ENCODE measurements at regions not wholly inside any gene's neighbourhood (a gene's known extent, or its start where the extent isn't known, plus 50 kb on each side); places are given as distances from the start of the nearest gene placed in this dataset.
A peak's percentile ranks its signal among the peaks of the same experiment; 100 is the strongest.
"Not testable (repeated sequence)": the region's sequence is repeated elsewhere in the genome, so short reads cannot be mapped to it uniquely, and the experiment has no call there.

DNA sequence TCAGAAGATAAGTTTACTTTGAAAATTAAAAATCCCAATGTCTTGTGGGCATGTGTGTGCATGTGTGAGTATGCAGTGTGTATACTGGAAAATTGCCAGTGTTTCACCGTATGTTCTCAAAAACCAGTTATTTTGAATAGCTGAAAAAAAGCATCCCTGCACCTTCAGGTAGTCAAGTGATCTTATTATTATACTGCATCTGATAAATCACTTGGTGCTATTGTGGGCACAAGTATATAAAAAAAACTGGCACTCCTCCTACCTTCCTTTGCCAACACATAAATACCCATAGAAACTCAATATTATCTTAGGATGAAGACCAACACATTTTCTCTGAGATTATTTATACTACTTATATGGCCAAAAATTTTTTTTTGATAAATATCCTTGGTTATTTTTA is 91.5 kb upstream of the MAP9 start:
- DNase-seq (ENCODE audit: low read depth): no peak

DNA sequence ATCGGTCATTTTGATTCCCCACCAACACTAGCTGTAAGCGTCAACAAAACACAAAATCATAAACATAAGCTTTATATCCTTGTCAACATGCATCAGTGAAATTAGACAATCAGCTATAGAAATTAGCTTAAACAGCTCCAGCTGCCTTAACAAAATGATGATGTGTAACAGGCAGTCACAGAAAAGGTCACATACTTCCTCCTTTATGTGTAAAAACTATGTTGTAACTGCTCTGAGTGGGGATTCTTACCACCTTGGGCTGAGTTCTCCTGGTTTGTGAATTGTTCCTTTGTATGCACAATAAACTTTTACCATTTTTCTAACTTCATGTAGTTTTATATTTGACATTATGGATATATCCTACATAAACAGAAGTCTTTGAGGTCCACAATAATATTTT is 73.9 kb upstream of the MAP9 start:
- DNase-seq (ENCODE audit: low read depth): no peak

DNA sequence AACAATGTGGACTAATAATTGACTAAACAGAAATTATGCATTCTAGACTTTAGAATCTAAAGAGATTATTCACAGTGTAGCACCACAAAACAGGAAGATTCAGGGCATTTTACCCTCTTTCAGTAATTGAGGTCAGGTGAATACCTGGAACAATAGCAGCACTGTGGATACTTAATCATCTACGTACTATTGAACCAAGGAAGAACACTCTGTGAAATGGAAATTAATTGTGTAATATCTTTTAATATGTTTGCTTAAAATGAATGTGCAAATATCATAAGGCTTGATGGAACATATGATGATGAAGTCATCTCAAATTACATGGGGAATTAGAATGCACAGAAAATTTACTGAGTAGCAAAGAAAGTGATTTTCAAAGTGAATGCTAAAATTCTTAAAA is 68.5 kb upstream of the MAP9 start:
- DNase-seq (ENCODE audit: low read depth): no peak

DNA sequence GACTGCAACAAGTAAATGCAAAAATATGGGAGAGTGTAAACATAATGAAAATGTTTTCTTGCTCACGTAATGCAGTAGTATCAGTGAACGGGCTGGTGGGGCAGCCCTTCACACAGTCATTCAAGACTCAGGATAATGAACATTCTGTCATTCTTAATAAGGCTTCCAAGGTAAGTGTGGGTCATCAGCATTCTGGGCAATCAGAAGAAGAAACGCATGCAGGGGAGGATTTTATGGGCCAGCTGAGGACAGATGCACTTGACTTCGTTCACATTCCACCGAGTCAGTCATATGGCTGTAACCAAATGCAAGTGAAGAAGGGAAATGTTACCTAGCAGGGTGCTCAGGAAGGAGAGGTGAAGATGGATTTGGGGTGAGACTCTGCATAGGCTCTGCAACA is 68.0 kb upstream of the MAP9 start:
- DNase-seq (ENCODE audit: low read depth): no peak

DNA sequence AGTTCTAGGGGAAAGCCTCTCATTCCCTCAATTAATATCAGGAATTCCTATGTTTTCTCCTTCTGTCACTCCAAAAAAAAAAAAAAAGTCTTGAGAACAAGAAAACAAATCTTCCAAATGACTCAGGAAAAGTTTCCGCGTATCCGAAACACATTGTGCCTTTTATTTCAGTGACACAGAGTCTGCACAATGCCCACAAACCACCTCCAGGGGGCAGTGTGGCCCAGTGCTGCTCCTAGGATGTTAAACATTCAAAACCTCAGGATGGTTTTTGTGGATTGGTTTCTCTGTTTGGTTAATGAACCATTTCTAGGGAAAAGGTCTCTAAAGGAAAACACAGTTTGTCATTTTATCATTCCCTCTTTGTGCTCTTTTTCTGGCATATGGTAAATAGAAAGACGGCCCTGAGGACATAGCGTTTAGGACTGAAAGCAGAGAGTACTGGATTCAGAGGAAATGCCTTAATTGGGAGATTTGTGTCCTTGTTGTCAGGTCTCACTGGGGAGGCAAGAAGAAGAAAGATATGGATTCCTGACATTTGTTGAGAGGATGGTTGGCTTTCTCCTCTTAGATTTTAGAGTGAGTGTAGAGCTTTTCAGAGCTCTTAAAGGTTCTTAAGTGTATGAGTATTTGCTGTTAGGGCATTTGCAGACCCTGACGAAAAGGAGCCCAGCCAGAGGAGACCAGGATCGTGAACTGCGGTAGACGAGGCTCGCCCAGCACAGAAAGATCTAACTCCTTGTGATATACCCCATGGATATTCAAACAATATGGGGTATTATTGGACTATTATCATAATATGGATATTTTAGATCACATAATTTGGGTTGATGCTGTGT is 65.7 kb upstream of the MAP9 start:
- DNase-seq (ENCODE audit: low read depth): peak; percentile 62

DNA sequence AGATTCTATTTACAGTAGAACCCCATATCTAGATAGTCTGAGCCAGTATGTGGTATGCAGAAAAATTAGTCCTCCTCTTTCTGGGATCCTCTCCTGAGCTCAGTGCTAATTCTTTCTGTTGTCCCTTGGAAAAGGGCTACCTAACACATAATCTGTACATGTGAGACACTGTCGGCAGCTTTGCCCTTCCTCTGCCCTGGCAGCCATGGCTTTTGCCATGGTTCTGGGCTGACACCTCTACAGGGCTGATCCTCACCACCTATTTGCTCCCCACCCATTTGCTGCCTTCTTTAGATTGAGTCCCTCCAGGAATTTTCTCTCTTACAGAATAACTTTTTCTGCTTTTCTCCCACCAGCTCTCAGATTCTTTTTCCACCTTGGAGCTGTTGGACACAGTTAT is 64.7 kb upstream of the MAP9 start:
- DNase-seq (ENCODE audit: low read depth): no peak

DNA sequence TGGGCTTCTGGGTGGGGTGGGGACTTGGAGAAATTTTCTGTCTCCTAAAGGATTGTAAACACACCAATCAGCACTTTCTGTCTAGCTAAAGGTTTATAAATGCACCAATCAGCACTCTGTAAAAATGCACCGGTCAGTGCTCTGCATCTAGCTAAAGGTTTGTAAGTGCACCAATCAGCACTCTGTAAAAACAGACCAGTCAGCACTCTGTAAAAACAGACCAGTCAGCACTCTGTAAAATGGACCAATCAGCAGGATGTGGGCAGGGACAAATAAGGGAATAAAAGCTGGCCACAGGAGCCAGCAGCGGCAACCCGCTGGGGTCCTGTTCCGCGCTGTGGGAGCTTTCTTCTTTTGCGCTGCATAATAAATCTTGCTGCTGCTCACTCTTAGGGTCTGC is 63.0 kb upstream of the MAP9 start:
- DNase-seq (ENCODE audit: low read depth): not testable (repeated sequence)

DNA sequence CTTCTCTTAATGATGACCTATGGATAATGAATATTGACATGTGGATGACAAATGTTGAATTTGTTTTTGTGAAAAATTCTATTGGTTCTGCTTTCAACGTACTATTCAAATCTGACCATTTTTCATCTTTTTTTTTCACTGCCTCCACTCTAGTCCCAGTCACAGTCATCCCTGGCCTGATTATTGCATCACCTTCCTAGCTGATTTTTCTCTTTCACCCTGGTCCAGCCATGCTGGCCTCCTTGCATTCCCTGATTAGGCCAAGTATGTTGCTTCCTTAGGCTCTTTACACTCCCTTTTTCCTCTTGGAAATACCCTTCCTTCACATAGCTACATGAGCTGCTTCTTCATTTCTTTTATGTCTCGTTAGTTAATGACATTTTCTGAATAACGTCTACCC is 58.1 kb upstream of the MAP9 start:
- no peak for DNase-seq (ENCODE audit: low read depth)

DNA sequence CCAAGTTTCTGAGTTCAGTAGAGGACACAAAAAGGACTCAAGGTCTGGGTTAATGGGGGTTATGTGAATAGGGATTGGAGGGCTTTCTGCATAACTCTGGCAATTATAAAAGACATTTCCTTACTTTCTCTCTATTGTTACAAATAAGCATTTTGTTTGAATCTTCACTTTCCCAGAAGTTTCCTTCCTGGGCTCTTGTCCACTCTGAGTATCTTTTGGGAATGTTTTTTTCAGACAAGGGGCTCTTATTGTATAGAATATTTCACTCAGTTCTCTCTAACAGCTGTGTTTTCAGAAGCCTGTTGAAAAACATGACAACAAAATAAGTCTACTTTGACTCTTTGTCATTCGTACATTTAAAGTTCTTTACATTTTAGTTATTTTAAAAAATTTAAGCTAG is 57.6 kb upstream of the MAP9 start:
- no peak for DNase-seq (ENCODE audit: low read depth)

DNA sequence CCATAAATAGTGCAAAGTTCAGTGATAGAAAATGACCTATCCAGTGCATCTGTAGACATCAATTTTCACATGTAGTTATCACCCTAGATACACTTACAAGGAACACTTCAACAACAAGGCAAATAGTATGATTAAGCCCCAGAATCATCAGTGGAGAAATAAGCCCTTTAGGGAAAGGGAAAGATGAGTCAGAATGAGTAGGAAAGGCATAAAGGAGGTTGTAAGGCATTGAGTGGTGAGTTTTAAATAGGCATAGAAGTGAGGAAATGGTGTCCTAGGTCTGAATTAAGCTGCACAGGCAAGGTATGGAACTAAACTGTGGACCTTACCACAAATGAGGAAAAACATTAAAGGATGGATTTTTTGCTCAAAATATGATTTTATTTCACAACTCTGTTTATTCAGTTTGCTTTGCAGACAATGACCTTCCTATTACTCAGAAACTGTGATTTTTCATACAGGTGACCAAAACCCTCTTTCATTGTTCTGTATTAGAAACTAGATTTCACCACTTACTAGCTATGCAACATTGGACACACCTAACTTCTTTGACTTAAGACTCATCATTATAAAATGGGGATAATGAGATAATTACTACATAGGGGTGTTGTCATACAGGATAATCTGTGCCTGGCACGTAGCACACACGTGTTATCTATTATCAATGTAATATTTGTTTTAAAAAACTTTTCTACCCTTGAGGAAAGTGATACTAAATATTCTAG is 57.0 kb upstream of the MAP9 start:
- peak; percentile 42 for DNase-seq (ENCODE audit: low read depth)

DNA sequence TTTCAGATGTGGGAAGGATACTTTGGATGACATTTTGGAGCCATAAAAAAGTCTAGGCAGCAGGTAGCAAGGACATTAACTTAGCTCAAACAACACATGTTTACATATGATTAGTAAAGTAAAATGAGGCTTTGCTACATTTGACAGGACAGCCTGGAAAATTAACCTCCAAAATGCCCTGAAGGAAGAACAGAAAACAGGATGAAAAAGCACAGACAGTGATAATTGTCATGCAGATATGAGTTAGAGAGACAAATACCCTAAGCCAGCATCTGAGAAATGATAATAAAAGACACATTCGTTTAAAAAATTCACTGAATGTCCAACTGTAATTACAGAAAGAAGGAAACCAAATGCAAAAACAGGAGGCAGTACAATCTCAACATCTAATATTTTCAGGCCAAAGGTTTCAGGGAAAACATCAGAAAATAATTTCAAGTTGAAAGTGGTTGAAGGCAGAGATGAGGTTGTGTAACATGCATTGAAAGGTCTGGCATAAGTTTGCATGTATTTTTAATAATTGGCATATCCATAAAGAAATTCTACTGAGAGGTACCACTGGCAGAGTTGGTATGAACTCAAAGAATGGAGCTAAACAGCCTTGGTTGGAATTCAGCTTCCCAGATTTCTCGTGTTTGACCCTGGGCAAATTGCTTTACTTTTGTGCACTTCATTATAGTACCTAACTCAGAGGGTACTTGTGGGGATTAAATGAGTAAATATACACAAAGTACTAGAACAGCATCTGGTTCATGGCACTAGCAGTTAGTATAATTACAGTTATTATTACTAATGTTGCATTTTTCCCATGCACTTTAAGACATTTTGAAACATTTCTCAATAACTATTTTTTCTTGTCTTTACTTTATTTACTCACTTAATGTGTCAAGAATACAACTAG is 54.4 kb upstream of the MAP9 start:
- no peak for DNase-seq (ENCODE audit: low read depth)

DNA sequence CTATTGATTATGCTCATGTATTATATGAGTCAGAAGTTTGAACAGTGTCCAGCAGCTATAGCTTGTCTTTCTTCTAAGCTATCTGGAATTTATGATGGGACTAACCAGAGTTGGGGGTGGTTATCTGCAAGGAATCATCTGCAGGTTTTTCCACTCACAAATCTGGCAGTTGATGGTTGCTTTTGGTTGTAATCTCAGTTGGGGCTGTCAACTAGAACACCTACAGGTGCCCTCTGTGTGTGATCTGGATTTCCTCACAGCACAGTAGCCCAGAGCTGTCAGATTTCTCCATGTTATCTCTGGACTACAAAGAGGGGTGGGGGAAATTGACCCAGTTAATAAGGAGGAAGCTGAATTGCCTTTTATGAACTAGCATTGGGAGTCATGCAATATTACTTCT is 51.4 kb upstream of the MAP9 start:
- DNase-seq (ENCODE audit: low read depth): no peak

DNA sequence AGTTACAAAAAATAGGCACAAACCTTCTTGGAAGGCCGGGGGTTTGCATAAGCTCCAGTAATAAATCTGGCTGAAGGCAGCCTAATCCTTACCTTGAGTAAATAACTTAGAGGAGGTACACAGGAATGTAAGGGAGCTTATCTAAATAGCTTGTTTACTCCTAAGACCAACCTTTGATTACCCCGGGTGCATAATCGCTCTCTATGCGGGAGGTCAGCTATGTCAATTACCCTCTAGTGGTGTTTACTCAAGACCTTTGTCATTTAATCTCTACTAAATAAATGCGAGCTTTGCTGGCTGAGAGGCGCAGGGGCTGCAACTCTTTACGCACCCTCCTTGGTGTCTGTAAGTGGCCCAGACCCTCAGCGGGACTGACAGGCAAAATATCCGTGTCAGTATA is 50.2 kb upstream of the MAP9 start:
- no peak for DNase-seq (ENCODE audit: low read depth)

Measured in RPMI7951 (cell line).